B cell (primary cell): ENCODE measurements at regions not wholly inside any gene's neighbourhood (a gene's known extent, or its start where the extent isn't known, plus 50 kb on each side); places are given as distances from the start of the nearest gene placed in this dataset.

Experiments
- ATAC-seq: fragments of 200-7000 bp; cut with Tn5 transposase; one replicate; pipeline ENCODE4 v1.10.0; 2021; ENCODE audit warnings: low read depth, mild to moderate bottlenecking, moderate number of reproducible peaks, moderate library complexity
- CTCF ChIA-PET: fragments of 350-600 bp; sonication (Branson Sonifier 250); formaldehyde crosslinking; loops from one replicate; lab custom pipeline; 2021; ENCODE audit warnings: antibody characterized with exemption, inconsistent platforms; lab: Charles Lee
- POLR2A ChIA-PET: fragments of 350-600 bp; sonication (Branson Sonifier 250); formaldehyde crosslinking; loops from one replicate; lab custom pipeline; 2021; ENCODE audit warnings: antibody characterized with exemption; lab: Charles Lee
- DNase-seq: peaks from one replicate; pipeline ENCODE4 v3.0.0; 2013
- H2AFZ ChIP-seq: 2 replicates; pipeline ENCODE4 v1.6.1; 2012; ENCODE audit warnings: mild to moderate bottlenecking, low read depth, low read length; ENCODE audit not compliant: insufficient read depth, poor library complexity, severe bottlenecking
- H3K27ac ChIP-seq, 2 donors: 1 replicate in 1 of 2; 2 replicates in 1 of 2; pipeline ENCODE4 v1.5.1; 2012 to 2013; ENCODE audit warnings: low read length in 2 of 2, mild to moderate bottlenecking in 2 of 2, moderate library complexity in 1 of 2
- H3K27me3 ChIP-seq, 4 experiments: fragments of 200-600 bp in 1 of 4; sonication (generic) in 1 of 4; replicated peaks in 1 of 4; 1 replicate in 2 of 4; 2 replicates in 2 of 4; pipeline versions ENCODE4 v1.6.1 to v1.7.0; 2013 to 2016; ENCODE audit warnings: low read length in 3 of 4, mild to moderate bottlenecking in 2 of 4, mixed read lengths in 1 of 4, moderate library complexity in 1 of 4; ENCODE audit not compliant: insufficient read depth in 4 of 4, control insufficient read depth in 3 of 4; ENCODE audit errors: control extremely low read depth in 1 of 4
- H3K36me3 ChIP-seq, 2 experiments: replicated peaks in 1 of 2; 1 replicate in 1 of 2; 2 replicates in 1 of 2; pipeline versions ENCODE4 v1.6.1 to v1.7.1; 2013; ENCODE audit warnings: low read length in 1 of 2; ENCODE audit not compliant: insufficient read depth in 2 of 2, control insufficient read depth in 1 of 2; ENCODE audit errors: control extremely low read depth in 1 of 2, extremely low read depth in 1 of 2
- H3K4me1 ChIP-seq, 2 donors: fragments of 200-600 bp in 1 of 2; sonication (generic) in 1 of 2; 1 replicate in 1 of 2; 2 replicates in 1 of 2; pipeline versions ENCODE4 v1.5.1 to v1.6.1; 2013 to 2017; ENCODE audit warnings: low read length in 2 of 2; ENCODE audit not compliant: control insufficient read depth in 2 of 2, insufficient read depth in 2 of 2
- H3K4me2 ChIP-seq: replicated peaks from 2 replicates; pipeline ENCODE3; 2012; ENCODE audit warnings: mild to moderate bottlenecking, low read depth, low read length; ENCODE audit not compliant: poor library complexity, severe bottlenecking
- H3K4me3 ChIP-seq, 5 experiments: fragments of 200-600 bp in 1 of 5; sonication (generic) in 1 of 5; 1 replicate in 3 of 5; 2 replicates in 2 of 5; pipeline versions ENCODE4 v1.5.1 to v1.7.0; 2011 to 2016; ENCODE audit warnings: low read length in 4 of 5, mild to moderate bottlenecking in 4 of 5, low read depth in 2 of 5, control low read depth in 1 of 5, moderate library complexity in 1 of 5; ENCODE audit not compliant: insufficient read depth in 1 of 5; ENCODE audit errors: control extremely low read depth in 1 of 5, extremely low read depth in 1 of 5
- H3K79me2 ChIP-seq: fragments of 200-600 bp; sonication (generic); one replicate; pipeline ENCODE4 v1.6.0; 2016; ENCODE audit warnings: low read length; ENCODE audit not compliant: control insufficient read depth, insufficient read depth
- H3K9ac ChIP-seq: fragments of 200-600 bp; sonication (generic); 2 replicates; pipeline ENCODE4 v1.6.1; 2017; ENCODE audit warnings: mild to moderate bottlenecking, low read length, moderate library complexity
- H3K9me3 ChIP-seq, 3 donors: one replicate each; pipeline versions ENCODE4 v1.6.1 to v1.7.1; 2013; ENCODE audit warnings: low read length in 2 of 3; ENCODE audit not compliant: control insufficient read depth in 2 of 3, insufficient read depth in 1 of 3; ENCODE audit errors: control extremely low read depth in 1 of 3
- H4K20me1 ChIP-seq: 2 replicates; pipeline ENCODE4 v1.6.0; 2012; ENCODE audit warnings: mild to moderate bottlenecking, low read length; ENCODE audit not compliant: insufficient read depth, control insufficient read depth, poor library complexity, severe bottlenecking
- H3K27ac Mint-ChIP-seq: one replicate; pipeline ENCODE4 v1.8.0; 2021; ENCODE audit warnings: mixed read lengths
- H3K27me3 Mint-ChIP-seq: one replicate; pipeline ENCODE4 v1.8.0; 2021; ENCODE audit warnings: mixed read lengths
- H3K4me1 Mint-ChIP-seq: one replicate; pipeline ENCODE4 v1.8.0; 2021; ENCODE audit warnings: mixed read lengths
- H3K4me3 Mint-ChIP-seq: one replicate; pipeline ENCODE4 v1.8.0; 2021; ENCODE audit warnings: mixed read lengths
- H3K9me3 Mint-ChIP-seq: one replicate; pipeline ENCODE4 v1.8.0; 2022; ENCODE audit warnings: mixed read lengths; ENCODE audit not compliant: insufficient read depth
- CTCF ChIP-seq: fragments of 200-600 bp; IDR thresholded peaks from one replicate; pipeline ENCODE4 v1.8.0; 2022; ENCODE audit warnings: antibody characterized with exemption, mild to moderate bottlenecking
- EZH2 ChIP-seq: IDR thresholded peaks from 2 replicates; pipeline ENCODE4 v1.6.1; 2012; ENCODE audit warnings: borderline replicate concordance, low read depth, mild to moderate bottlenecking, moderate library complexity, low read length; ENCODE audit not compliant: insufficient read depth, poor library complexity, severe bottlenecking
- WGBS: methylation state at CpG from one replicate; pipeline ENCODE4 v1.1.5; 2013; ENCODE audit warnings: missing lambda C conversion rate; ENCODE audit not compliant: insufficient coverage; 5-methylcytosine and 5-hydroxymethylcytosine counted together
- intact Hi-C: fragments of 100-400 bp; cut with micrococcal nuclease; formaldehyde crosslinking; loops from one replicate; pipeline ENCODE4 v1.10.0; 2022

GRCh38 chr1:93814059-93814794 is 64.8 kb downstream of the DNTTIP2 start:
- Histone ChIP-seq H3K36me3 (no peaks in the 10 kb centered on the region), H3K4me1 (peaks cover 14 to 22% of the 10 kb centered on the region in 2 donors), H3K79me2 (no peaks in the 10 kb centered on the region), H3K9me3 (no peaks in the 10 kb centered on the region), H3K4me3 (no peak overlapping the region), H3K9ac (no peak overlapping the region), H3K27ac (no peak overlapping the region), H4K20me1 (no peaks in the 10 kb centered on the region), H2AFZ (no peak overlapping the region), H3K4me2 (no peak overlapping the region), H3K27me3 (no peaks in the 10 kb centered on the region)
- Mint-ChIP-seq H3K27ac (no peak overlapping the region), H3K4me1 (peaks cover 17% of the 10 kb centered on the region), H3K4me3 (no peak overlapping the region), H3K27me3 (no peaks in the 10 kb centered on the region), H3K9me3 (no peaks in the 10 kb centered on the region)
- TF ChIP-seq EZH2: no peak
- peak; percentile 97 for TF ChIP-seq CTCF
- CTCF ChIA-PET: interaction anchor here (0.5 to 17.3 kb wide), 63 partner anchors 8 to 734 kb away, joined by 3 to 858 read pairs (median 4); partner anchors contain the start of genes BCAR3, DNTTIP2, DR1 and FNBP1L
- DNase-seq: peak; percentile 80
- WGBS: 96% methylated on average over 6 of the region's 7 CpGs
- intact Hi-C loops: loop anchor here (1.0 to 10.0 kb wide), 7 partner anchors 30 to 509 kb away; no protein-coding TSS in a partner anchor
- peak; percentile 91 for ATAC-seq
- POLR2A ChIA-PET: no interaction called here

- H2AFZ ChIP-seq: no peak overlapping the region
- no peaks in the 10 kb centered on the region for H3K27me3 ChIP-seq
- H3K9me3 Mint-ChIP-seq: peaks cover 5% of the 10 kb centered on the region
- H4K20me1 ChIP-seq: no peaks in the 10 kb centered on the region
- ChIA-PET CTCF (interaction anchor here (0.6 to 17.3 kb wide), 39 partner anchors 9 to 733 kb away, joined by 3 to 858 read pairs (median 4); partner anchors contain the start of genes BCAR3 and DNTTIP2), POLR2A (interaction anchor here (1.0 kb wide), 1 partner anchor 134 kb away, joined by 3 read pairs; no protein-coding TSS in a partner anchor)
- H3K4me3 ChIP-seq: no peak overlapping the region
- no peak overlapping the region for H3K4me2 ChIP-seq
- no CpG with 5 or more reads among the region's 2 CpGs for WGBS
- peaks cover 14 to 20% of the 10 kb centered on the region in 2 donors for H3K4me1 ChIP-seq
- H3K4me1 Mint-ChIP-seq: peaks cover 17% of the 10 kb centered on the region
- intact Hi-C loops: loop anchor here (10.0 kb wide), 1 partner anchor 508 kb away; no protein-coding TSS in a partner anchor
- no peaks in the 10 kb centered on the region for H3K36me3 ChIP-seq
- DNase-seq: no peak
- no peak overlapping the region for H3K4me3 Mint-ChIP-seq
- no peak for ATAC-seq
- no peaks in the 10 kb centered on the region for H3K27me3 Mint-ChIP-seq
- no peaks in the 10 kb centered on the region for H3K79me2 ChIP-seq
- H3K9ac ChIP-seq: no peak overlapping the region
- H3K9me3 ChIP-seq: peaks cover 0 to 2% (median 1%) of the 10 kb centered on the region in 3 donors
- no peak overlapping the region for H3K27ac ChIP-seq
- no peak overlapping the region for H3K27ac Mint-ChIP-seq
- no peak for TF ChIP-seq CTCF
- TF ChIP-seq EZH2: no peak
Observed at GRCh38 chr1:93813076-93813475, 65.9 kb downstream of the DNTTIP2 start.
